AG10803 (cell line): ENCODE measurements at regions not wholly inside any gene's neighbourhood (a gene's known extent, or its start where the extent isn't known, plus 50 kb on each side); places are given as distances from the start of the nearest gene placed in this dataset.

Experiments
- DNase-seq: peaks from one replicate; pipeline ENCODE4 v3.0.0; 2010; ENCODE audit warnings: low read depth
- H3K4me3 ChIP-seq: 2 replicates; pipeline ENCODE4 v1.5.1; 2011; ENCODE audit warnings: mild to moderate bottlenecking, low read length, control low read depth
- TF ChIP-seq, protein P1 (sequence below): conservative IDR thresholded peaks from 2 replicates; pipeline ENCODE4 v1.5.1; 2011; ENCODE audit warnings: mild to moderate bottlenecking, low read length, control low read depth, inconsistent platforms

DNA sequence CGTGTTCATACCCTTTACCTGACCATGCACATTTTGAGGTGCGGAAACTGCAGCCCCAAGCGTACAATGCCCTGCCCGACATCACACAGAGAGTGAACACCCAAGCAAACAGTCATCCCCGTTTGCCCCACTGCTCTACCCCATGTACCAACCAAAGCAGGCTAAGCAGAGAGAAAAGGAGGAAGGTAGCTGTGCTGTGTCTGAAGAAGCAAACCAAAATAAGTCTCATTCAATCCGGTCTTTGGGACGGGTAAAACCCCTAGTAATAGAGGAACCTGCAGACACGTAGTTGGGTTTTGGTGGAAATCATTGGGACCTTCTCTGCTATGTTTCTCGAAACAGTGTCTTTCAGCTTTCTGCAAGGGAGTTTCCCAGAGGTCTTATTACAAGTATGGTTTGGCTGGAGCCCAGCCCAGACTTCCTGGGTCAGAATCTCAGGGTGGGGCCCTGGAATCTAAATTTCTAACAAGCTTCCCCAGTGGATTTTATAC, 164.6 kb upstream of the HES1 start:
- DNase-seq, result peak; percentile 35
- TF ChIP-seq, protein P1, sequence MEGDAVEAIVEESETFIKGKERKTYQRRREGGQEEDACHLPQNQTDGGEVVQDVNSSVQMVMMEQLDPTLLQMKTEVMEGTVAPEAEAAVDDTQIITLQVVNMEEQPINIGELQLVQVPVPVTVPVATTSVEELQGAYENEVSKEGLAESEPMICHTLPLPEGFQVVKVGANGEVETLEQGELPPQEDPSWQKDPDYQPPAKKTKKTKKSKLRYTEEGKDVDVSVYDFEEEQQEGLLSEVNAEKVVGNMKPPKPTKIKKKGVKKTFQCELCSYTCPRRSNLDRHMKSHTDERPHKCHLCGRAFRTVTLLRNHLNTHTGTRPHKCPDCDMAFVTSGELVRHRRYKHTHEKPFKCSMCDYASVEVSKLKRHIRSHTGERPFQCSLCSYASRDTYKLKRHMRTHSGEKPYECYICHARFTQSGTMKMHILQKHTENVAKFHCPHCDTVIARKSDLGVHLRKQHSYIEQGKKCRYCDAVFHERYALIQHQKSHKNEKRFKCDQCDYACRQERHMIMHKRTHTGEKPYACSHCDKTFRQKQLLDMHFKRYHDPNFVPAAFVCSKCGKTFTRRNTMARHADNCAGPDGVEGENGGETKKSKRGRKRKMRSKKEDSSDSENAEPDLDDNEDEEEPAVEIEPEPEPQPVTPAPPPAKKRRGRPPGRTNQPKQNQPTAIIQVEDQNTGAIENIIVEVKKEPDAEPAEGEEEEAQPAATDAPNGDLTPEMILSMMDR, result no peak
- no peak overlapping the region for H3K4me3 ChIP-seq

DNA sequence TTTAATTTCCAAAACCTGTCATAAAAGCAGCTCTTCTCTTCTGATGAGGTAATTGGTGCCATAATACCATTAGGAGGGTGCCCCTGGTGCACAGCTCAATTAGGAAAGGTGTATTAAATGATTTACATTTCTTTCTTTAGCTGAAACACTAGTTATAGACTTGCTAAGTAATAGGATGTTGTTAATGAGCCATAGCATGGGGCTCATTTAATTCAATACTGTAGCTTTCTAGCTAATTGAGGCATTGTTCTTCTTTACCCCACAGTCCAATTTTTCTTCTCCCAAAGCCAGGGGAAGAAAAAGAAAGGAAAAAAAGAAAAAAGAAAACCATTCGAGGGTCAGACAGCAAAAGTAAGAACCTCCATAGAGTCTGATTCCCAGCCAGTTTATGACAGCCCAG, 164.0 kb upstream of the HES1 start:
- no peak for DNase-seq
- TF ChIP-seq, protein P1, result no peak
- no peak overlapping the region for H3K4me3 ChIP-seq

DNA sequence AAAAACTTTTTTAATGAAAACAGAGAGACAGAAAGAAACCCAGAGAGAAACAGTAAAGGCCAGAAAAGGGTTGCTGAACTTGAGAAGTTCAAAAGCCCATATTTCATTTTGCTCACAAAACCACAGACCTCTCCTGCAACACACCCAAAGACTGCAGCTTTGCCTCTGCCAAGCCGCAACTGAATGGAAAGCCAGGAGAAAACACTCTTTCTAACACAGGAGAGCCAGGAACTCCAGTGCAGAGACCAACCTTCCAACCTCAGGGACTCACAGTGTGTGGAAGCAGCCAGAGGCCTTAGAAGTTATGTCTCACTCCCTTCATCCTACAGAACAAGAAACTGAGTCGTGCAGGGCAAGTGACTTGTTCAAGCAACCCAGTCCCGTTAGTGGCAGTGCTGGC, 163.1 kb upstream of the HES1 start:
- peak; percentile 53 for DNase-seq
- TF ChIP-seq, protein P1, result no peak
- H3K4me3 ChIP-seq, result no peak overlapping the region

DNA sequence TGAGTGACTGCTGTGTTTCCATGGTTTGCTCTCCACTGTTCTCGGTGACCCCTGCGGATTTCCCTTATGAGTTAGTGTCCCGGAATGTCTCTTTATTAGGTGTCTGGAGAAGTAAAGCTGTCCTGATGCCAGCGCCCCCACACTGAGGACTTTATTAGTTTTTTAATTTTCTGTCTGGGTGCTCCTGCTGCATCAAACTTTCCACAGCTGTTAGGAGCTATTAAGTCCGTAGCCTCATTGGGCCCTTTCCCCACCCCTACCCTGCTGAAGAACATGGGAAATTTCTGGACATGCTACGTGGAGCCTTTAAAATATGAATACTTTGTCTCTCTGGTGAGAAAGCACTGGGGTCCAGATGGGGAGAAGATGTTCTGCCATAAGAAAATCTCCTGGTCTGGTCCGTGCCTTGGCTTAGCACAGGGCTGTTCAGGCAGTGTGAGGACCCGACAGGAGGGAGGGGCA, 161.7 kb upstream of the HES1 start:
- no peak overlapping the region for H3K4me3 ChIP-seq
- peak; percentile 65 for DNase-seq
- TF ChIP-seq, protein P1, result no peak

DNA sequence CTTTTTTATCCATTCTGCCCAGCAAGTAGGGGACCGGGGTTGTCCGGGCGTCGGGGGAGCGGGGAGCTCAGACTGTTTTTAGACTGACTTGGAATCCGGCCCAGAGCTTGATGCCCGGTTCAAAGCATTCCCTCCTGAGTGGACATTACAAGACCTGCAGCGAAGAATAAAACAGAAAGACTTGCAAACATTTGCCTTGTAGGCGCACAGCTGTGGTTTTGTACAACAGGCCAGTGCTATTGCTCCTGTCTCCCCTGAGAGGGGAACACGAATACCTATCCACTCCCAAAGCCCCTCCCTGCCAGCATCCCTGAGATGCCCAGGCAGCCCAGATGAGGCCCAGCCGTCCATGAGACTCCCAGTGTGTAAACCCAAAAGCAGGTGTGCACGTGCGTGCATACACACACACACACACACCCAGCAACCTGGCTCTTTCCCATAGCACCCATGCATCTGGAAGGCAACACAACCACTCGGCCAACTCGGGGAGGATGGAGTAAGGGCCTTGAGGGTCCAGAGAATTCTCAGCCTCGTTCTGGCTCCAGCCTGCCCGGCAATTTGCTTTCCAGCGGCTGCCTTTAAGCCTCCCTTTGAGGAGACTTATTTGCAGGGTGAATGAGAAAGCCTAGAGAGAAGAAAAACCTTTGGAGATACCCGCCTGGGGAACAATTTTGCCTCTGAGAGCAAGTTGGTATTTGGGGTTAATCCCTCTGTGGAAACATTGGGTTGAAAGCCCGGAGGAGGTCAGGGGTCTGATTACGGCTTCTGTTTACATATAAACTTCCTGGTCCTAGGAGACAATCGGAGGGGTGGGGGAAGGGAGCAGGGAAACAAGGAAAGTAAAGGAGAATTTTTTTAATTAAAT, 161.0 kb upstream of the HES1 start:
- DNase-seq, result no peak
- no peak overlapping the region for H3K4me3 ChIP-seq
- TF ChIP-seq, protein P1, result no peak

DNA sequence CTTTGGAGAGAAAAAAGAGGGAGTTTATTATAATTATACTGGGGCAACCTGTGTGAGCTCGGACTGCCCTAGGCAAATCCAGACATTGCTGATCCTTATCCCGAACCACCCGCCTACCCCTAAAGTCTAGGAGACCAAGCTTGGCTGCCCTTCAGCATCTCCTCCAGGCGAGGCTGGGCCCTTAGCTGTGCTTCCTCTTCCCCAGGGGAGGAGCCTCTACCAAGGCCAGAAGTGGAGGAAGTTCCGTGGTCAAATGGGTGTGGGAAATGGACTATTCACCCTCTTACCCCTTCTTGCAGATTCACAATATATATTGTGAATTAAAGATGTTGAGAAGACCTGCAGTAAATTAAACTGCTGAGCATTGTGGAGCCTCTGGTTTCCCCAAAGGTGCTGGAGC, 158.3 kb upstream of the HES1 start:
- no peak overlapping the region for H3K4me3 ChIP-seq
- no peak for DNase-seq
- TF ChIP-seq, protein P1, result no peak

DNA sequence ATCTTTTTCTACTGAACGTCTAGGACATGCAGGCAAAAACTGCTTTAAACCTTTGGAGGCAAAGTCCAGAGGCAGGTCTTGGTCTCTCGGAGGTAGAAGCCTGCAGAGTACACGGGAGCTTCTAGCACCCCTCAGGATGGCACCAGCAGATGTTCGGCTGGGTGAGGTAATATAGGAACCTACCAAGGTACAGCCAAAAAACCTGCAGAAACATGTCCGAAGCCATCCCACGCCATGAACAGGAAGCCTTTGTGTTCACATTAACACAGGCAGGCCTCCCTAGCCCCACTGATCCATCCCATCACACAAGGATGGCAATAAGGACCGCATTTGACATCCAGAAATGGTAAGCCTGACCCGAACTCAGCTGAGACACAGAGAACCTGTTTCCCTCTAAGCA, 157.9 kb upstream of the HES1 start:
- no peak overlapping the region for H3K4me3 ChIP-seq
- TF ChIP-seq, protein P1, result no peak
- DNase-seq, result no peak
